ENCODE measurements at regions not wholly inside any gene's neighbourhood (a gene's known extent, or its start where the extent isn't known, plus 50 kb on each side); places are given as distances from the start of the nearest gene placed in this dataset.

DNA sequence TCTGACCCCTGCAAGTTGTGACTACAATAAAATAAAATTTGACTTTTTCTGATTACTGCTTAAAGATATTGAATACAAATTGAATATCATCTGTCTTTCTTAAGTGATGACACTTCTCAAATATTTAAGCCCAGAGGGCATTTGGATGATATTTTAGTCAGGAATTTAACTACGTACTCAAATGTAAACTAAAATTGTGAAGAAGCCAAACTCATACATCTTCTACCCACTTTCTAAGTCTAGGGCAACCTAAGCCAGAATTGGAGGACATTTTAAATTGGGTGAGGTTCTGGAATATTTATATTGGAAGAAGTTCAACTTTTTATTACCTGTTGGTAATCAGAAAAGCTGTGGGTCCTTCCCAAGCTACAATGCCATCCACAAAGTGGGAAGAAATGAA is 149.1 kb upstream of the WDR11 start:
- TF ChIP-seq, protein P1, sequence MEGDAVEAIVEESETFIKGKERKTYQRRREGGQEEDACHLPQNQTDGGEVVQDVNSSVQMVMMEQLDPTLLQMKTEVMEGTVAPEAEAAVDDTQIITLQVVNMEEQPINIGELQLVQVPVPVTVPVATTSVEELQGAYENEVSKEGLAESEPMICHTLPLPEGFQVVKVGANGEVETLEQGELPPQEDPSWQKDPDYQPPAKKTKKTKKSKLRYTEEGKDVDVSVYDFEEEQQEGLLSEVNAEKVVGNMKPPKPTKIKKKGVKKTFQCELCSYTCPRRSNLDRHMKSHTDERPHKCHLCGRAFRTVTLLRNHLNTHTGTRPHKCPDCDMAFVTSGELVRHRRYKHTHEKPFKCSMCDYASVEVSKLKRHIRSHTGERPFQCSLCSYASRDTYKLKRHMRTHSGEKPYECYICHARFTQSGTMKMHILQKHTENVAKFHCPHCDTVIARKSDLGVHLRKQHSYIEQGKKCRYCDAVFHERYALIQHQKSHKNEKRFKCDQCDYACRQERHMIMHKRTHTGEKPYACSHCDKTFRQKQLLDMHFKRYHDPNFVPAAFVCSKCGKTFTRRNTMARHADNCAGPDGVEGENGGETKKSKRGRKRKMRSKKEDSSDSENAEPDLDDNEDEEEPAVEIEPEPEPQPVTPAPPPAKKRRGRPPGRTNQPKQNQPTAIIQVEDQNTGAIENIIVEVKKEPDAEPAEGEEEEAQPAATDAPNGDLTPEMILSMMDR (IDR thresholded peaks at IDR 0.05): no peak
- no peak for TF ChIP-seq ZFX (IDR thresholded peaks at IDR 0.05; ENCODE audit: borderline replicate concordance)
